ENCODE measurements at regions not wholly inside any gene's neighbourhood (a gene's known extent, or its start where the extent isn't known, plus 50 kb on each side); places are given as distances from the start of the nearest gene placed in this dataset.

DNA sequence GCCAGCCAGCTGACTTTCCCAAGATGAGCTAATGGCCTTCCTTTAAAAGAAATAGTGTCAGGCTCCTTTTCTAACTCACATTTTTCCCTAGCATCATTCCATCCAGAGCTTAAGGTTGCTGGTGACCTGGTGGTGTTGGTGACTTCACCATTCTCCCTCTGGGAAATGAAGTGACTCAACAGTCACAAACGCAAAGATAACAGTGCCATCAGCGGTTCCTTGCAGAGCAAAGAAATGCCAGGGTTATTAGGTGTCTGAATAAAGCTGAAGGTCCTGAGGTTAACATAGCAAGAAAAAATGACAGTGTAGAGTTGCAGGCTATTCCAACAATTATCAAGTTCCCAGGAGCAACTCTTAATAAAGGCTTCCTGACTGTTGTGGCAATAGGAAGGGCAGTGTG lies 111.8 kb upstream of the SLC44A1 start:
- Mint-ChIP-seq H3K27ac (ENCODE audit: unreplicated experiment) (peak overlapping the region; percentile 31), H3K36me3 (ENCODE audit: unreplicated experiment) (no peaks in the 10 kb centered on the region), H3K27me3 (ENCODE audit: unreplicated experiment) (no peaks in the 10 kb centered on the region), H3K4me3 (ENCODE audit: unreplicated experiment) (no peak overlapping the region), H3K9me3 (ENCODE audit: unreplicated experiment) (no peaks in the 10 kb centered on the region), H3K4me1 (ENCODE audit: unreplicated experiment) (peaks cover 24% of the 10 kb centered on the region)
- TF ChIP-seq, protein P1, sequence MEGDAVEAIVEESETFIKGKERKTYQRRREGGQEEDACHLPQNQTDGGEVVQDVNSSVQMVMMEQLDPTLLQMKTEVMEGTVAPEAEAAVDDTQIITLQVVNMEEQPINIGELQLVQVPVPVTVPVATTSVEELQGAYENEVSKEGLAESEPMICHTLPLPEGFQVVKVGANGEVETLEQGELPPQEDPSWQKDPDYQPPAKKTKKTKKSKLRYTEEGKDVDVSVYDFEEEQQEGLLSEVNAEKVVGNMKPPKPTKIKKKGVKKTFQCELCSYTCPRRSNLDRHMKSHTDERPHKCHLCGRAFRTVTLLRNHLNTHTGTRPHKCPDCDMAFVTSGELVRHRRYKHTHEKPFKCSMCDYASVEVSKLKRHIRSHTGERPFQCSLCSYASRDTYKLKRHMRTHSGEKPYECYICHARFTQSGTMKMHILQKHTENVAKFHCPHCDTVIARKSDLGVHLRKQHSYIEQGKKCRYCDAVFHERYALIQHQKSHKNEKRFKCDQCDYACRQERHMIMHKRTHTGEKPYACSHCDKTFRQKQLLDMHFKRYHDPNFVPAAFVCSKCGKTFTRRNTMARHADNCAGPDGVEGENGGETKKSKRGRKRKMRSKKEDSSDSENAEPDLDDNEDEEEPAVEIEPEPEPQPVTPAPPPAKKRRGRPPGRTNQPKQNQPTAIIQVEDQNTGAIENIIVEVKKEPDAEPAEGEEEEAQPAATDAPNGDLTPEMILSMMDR (IDR thresholded peaks at IDR 0.05): no peak
- no peak for DNase-seq (ENCODE audit: extremely low spot score, unreplicated experiment)

DNA sequence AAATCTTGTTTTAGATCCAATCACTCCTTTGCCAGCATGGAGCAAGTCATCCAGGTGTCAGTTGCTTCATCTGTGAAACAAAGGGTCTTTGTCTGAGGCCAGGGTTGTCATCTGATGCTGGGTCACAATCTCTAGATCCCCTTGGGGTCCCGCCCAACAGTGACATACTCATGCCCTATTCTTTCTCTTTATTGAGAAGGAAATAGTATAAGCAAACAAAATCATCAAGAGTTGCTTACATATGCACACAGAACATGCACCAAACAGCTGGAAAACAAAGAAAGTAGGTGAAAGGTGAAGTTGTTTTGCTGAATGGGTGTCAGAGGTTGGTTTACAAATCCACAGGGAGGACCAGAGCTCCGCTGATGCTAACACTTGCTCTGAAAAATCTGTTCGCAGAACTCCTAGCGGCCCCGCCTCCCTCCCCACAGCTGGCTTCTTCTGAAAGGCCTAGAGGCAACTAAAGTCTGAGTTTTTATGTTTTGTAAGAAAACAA lies 106.1 kb upstream of the SLC44A1 start:
- Mint-ChIP-seq H3K36me3 (ENCODE audit: unreplicated experiment) (no peaks in the 10 kb centered on the region), H3K4me3 (ENCODE audit: unreplicated experiment) (no peak overlapping the region), H3K27me3 (ENCODE audit: unreplicated experiment) (peaks cover 2% of the 10 kb centered on the region), H3K27ac (ENCODE audit: unreplicated experiment) (peak overlapping the region; percentile 87), H3K9me3 (ENCODE audit: unreplicated experiment) (no peaks in the 10 kb centered on the region), H3K4me1 (ENCODE audit: unreplicated experiment) (peaks cover 43% of the 10 kb centered on the region)
- TF ChIP-seq, protein P1 (IDR thresholded peaks at IDR 0.05): no peak
- DNase-seq (ENCODE audit: extremely low spot score, unreplicated experiment): peak; percentile 93

DNA sequence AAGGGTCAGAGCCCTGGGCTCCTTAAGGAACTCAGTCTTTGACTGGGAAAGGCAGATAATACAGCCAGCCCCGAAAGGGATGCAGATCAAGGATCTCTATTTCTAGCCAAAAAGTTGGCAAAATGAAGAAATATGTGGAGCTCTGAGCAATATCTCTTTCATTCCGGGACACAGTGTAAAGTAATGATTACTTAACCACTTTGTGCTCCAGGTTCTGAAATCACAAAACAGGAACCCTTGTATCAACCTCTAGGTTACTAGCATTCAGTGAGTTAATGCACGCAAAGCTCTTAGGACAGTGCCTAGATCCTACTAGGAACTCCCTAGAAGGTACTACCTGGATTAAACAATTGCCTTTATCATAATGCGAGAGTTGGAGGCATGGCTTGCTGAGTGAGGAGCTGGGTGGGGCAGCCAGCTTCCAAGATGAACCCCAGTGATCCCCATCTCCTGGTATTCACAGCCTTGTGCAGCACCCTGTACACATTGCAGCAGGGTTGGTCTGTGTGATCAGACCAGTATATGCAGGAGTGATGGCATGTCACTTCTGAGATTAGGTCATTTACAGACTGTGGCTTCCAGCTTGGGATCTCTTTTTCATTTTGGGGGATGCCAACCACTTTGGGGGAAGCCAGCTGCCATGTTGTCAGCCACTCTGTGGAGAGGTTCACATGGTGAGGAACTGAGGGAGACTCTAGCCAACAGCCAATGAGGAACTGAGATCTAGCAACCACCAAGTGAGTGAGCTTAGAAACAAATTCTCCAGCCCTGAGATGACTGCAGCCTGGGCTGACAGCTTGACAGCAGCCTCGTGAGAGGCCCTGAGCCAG lies 103.1 kb upstream of the SLC44A1 start:
- Mint-ChIP-seq H3K27ac (ENCODE audit: unreplicated experiment) (no peak overlapping the region), H3K27me3 (ENCODE audit: unreplicated experiment) (peaks cover 2% of the 10 kb centered on the region), H3K9me3 (ENCODE audit: unreplicated experiment) (no peaks in the 10 kb centered on the region), H3K36me3 (ENCODE audit: unreplicated experiment) (no peaks in the 10 kb centered on the region), H3K4me3 (ENCODE audit: unreplicated experiment) (no peak overlapping the region), H3K4me1 (ENCODE audit: unreplicated experiment) (peaks cover 41% of the 10 kb centered on the region)
- DNase-seq (ENCODE audit: extremely low spot score, unreplicated experiment): no peak
- TF ChIP-seq, protein P1 (IDR thresholded peaks at IDR 0.05): no peak

DNA sequence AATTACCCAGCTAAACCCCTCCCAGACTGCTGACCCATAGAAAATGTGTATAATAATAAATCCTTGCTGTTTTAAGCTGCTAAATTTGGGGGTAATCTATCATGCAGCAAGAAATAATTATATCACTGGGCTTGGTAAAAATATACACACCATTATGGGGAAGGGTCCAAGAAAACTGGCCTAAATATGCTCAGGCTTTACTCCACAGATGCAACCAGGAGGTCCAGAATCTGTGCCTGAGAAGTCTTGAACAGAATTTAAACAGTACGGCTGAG lies 102.5 kb upstream of the SLC44A1 start:
- Mint-ChIP-seq H3K9me3 (ENCODE audit: unreplicated experiment) (no peaks in the 10 kb centered on the region), H3K4me1 (ENCODE audit: unreplicated experiment) (peaks cover 38% of the 10 kb centered on the region), H3K27ac (ENCODE audit: unreplicated experiment) (no peak overlapping the region), H3K27me3 (ENCODE audit: unreplicated experiment) (peaks cover 2% of the 10 kb centered on the region), H3K4me3 (ENCODE audit: unreplicated experiment) (no peak overlapping the region), H3K36me3 (ENCODE audit: unreplicated experiment) (no peaks in the 10 kb centered on the region)
- TF ChIP-seq, protein P1 (IDR thresholded peaks at IDR 0.05): no peak
- no peak for DNase-seq (ENCODE audit: extremely low spot score, unreplicated experiment)

DNA sequence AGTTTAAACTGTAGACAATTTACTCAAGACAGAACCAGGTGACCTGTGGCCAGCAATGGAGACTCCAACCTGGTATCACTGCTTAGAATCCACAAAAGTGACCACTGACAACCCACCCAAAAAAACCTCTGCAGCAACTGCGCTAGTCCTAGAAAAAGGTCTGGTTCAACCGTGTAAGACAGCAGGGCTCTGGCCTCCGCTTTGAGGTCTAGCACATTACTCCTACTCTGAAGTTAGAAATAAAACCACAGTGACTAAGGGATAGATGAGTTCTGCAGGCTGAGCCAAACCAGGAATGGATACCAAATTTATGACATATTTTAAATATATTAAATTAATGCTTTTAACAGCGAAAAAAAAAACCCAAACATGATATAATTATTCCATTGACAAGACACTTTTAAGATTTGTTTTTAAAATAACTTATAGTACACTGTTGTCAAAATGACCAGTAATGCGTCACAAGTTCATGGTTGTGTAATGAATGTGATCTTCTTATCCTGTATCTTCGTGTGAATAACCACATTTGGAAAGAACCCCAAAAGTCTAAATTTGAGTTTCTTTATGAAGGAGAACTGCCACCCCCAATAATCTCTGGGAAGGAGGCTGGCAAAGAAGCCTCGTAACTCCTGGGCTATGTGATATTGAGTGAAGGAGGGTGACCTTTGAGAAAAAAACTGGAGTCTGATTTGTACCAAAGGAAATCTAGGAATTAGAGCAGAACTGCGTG lies 101.9 kb upstream of the SLC44A1 start:
- Mint-ChIP-seq H3K27me3 (ENCODE audit: unreplicated experiment) (peaks cover 2% of the 10 kb centered on the region), H3K9me3 (ENCODE audit: unreplicated experiment) (no peaks in the 10 kb centered on the region), H3K36me3 (ENCODE audit: unreplicated experiment) (no peaks in the 10 kb centered on the region), H3K4me1 (ENCODE audit: unreplicated experiment) (peaks cover 35% of the 10 kb centered on the region), H3K4me3 (ENCODE audit: unreplicated experiment) (no peak overlapping the region), H3K27ac (ENCODE audit: unreplicated experiment) (no peak overlapping the region)
- DNase-seq (ENCODE audit: extremely low spot score, unreplicated experiment): no peak
- TF ChIP-seq, protein P1 (IDR thresholded peaks at IDR 0.05): no peak
